DMS153 treated with DMSO at 0.1 percent for 48 hours (cell line): ENCODE measurements at regions not wholly inside any gene's neighbourhood (a gene's known extent, or its start where the extent isn't known, plus 50 kb on each side); places are given as distances from the start of the nearest gene placed in this dataset.
A peak's percentile ranks its signal among the peaks of the same experiment; 100 is the strongest.

Experiments
- DNase-seq: peaks from one replicate; lab custom pipeline; 2025; ENCODE audit not compliant: unreplicated experiment; lab: John Stamatoyannopoulos, UW

DNA sequence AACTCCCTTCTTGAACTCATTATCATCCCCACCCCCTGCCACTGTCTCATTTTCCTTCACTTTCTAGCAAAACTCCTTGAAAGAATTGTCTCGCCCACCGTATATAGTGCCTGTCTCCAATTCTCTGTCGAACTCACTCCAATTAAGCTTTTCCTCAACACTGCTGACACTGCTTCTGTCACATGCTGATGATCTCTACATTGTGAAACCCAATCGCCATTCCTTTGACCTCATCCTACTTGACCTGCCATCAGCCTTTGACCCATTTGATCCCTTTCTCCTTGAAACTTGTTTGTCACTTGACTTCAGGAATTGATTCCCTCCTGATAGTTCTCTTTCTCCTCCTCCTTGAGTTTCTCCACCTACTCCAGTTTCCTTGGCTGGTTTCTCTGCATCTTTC is 54.8 kb downstream of the CCDC71L start:
- DNase-seq, result no peak

GRCh38 chr7:106604971-106605370 is 56.0 kb downstream of the CCDC71L start:
- DNase-seq, result no peak

- DNase-seq, result no peak
Measured at GRCh38 chr7:106604303-106604924, 56.5 kb downstream of the CCDC71L start.

- no peak for DNase-seq
Measured at GRCh38 chr7:106603346-106603745, 57.6 kb downstream of the CCDC71L start.

GRCh38 chr7:106602062-106602461 is 58.9 kb downstream of the CCDC71L start:
- DNase-seq, result no peak

- DNase-seq, result no peak
Measured at GRCh38 chr7:106600569-106601373, 60.2 kb downstream of the CCDC71L start.

DNA sequence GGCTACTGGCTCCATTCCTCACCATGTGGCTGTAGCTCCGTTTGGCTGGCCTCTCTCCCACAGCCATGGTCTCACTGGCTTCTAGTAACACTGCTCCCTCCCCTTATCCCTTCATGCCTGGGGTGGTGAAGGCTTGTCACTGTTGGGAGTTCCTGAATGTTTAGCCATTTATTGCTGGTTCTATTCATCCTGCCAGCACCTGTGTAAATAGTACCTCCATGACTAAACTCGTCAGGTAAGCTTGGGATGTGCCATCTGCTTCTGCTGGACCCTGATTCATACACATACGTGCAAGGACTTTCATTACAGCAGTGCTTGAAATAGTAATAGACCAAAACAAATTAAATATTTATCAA is 61.6 kb downstream of the CCDC71L start:
- DNase-seq, result peak; percentile 95

GRCh38 chr7:106598663-106599342 is 62.2 kb downstream of the CCDC71L start:
- DNase-seq, result peak; percentile 91

DNA sequence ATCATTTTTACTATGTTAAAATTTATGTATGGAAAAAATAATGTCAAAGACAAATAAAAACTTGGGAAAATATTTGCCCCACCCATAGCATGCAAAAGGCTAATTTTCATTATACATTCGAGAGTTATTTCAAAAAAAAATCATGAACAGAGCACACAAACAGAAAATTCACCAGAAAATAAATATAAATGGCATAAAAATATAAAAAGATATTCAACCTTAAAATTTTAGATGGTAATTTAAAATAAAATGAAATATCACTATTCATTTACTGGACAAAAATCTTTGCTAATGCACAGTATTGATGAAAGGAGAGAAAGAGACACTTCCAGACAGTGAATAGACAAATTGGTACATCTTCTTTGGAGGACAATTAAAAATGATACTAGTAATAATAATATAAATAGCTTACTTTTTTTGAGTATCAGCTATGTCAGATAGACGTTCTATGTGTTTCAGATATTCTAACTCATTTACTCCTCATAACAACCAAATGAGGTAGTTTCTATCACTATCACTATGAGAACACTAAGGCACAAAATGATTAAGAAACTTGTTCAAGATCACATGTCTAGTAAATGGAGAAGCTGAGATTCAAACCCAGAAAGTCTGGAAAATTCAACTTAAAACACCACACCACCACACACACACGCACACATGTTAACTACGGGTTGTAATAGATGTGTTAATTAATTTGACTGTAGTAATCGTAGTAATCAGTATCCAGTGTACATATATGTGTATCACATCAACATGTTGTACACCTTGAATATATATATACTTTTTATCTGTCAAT is 63.0 kb downstream of the CCDC71L start:
- no peak for DNase-seq

DNA sequence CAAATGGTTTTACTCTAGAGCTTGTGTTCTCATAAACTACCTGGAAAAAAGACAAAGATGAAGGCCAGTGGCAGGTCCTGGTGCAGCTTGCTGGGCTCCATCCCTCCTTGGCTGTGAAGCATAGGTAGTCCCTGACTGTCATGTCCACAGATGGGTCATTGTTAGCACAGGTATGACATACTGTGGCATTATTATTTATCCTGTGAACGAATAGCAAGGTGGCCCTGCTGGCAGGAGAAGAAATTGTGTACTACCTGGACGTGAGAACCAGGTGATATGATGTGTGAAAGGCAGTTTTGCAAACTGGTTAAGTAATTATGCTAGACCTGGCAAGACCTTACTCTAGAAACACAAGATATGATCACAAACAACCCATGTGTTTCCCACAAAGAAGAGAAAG is 63.9 kb downstream of the CCDC71L start:
- no peak for DNase-seq

DNA sequence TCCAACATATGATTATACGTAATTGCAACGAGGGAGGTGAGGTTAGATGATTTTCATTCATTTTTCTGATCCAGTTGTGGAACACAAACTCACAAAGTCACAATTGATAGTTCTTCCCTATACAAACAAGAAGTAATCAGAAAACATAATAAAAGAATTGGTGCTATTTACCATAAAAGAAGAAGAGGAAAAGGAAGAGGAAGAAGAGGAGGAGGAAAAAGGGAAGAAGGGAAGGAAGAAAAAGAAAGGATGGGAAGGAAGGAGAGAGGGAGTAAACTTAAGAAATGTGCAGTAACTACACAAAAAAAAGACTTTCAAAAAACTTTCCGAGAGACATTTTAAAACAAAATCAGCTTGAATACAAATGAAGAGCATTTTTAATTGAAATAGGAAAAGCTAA is 65.0 kb downstream of the CCDC71L start:
- no peak for DNase-seq

GRCh38 chr7:106593028-106593417 is 67.9 kb downstream of the CCDC71L start:
- no peak for DNase-seq

- no peak for DNase-seq
Measured at GRCh38 chr7:106592282-106593027, 68.5 kb downstream of the CCDC71L start.

- DNase-seq, result no peak
Measured at GRCh38 chr7:106591146-106591545, 69.8 kb downstream of the CCDC71L start.

DNA sequence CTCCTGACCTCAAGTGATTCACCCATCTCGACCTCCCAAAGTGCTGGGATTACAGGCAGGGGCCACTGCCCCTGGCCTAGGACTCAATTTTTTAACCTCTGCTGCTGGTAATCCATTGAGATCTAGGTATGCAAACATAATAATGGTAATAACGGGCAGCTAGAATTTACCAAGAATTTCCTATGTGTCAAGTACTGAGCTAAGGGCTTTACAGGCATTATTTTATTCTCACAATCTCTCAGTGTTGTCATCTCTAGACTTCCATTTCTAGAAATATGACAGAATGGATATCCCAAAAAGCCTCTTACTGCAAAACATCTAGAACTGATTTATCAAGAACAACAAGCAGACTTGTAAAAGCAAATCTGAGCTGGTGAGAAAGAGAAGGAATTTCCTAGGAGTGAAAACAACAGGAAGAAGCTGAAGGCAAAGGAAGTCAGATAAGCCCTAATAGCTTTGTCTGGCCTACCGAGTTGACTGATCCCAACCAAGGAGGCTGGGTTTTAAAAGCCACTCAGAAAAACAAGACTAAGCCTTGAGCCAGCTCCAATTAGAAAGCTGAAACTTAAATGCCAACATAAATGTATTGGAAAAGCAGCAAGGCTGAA is 70.6 kb downstream of the CCDC71L start:
- DNase-seq, result no peak

GRCh38 chr7:106589198-106589879 is 71.6 kb downstream of the CCDC71L start:
- DNase-seq, result no peak

DNA sequence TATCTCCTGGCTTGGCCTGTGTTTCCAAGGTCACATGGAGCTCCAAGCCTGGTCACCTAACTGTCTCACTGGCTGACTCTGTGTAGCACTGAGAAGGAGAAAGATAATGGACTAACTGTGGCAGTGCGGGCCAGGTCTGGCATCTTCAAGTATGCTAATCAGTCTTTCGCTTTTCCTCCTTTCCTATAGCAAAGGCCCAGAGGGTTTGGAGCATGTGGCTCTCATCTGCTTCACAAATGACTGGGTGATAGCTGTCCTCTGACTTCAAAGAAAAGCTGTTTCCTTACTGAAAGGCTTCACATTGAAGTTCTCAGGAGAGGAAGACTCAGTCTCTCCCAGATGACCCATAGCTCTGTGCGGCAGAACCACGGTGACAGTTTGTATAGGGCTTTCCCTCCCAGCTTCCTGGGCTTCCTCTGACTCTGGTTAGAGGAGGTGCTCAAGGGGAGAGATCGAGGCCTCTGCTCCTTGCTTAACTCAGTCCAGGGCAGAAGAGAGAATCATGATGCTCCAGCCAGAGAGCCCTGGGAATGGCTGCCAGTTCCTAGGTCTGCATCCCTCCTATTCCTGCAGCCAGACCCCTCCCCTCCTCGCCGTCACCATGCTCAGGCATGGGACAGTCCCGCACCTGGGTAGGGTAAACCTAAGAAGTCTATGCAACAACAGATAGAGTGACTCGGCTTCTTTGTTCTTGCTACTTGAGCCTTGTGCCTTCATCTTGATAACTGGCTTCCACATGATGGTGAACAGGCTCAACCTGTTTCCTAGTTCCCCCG is 72.3 kb downstream of the CCDC71L start:
- no peak for DNase-seq

DNA sequence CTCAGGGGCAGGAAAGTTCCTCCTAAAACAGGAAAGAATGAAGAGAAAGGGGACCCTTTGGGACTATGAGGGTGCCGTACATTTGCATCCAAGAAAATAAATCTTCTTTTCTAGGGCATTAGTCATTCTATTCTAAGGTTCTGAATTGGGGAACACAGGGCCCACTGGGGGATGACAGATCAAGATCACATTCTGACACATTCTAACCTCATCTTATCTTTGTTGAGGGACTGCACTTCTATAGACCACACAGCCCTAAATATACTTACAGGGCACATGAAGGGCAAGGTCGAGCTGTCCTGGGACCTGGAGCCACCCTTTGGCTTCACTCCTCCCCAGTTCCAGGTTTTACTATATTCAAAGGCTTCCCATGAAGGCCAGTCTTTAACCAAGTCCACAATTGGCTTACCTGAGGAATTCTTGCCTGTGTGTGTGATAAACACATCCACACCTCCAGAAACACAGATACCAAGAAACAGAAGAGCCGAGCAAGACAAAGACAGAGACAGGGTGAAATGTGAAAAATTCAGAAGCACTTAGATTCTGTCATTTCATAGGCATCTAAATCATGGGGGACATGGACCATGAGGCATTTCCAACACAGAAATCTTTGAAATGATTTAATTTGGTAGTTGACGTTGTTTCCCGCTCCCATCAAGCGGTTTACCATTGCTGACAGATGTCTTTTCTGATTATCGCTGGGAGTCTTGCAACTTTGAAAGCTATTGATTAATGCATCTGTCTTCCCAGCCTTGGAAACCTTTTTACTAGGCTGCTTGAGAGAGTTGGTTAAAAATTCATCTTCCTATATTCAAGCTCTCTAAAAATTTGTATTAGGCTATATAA is 75.8 kb downstream of the CCDC71L start:
- no peak for DNase-seq
